ENCODE measurements at regions not wholly inside any gene's neighbourhood (a gene's known extent, or its start where the extent isn't known, plus 50 kb on each side); places are given as distances from the start of the nearest gene placed in this dataset.
A peak's percentile ranks its signal among the peaks of the same experiment; 100 is the strongest.

DNA sequence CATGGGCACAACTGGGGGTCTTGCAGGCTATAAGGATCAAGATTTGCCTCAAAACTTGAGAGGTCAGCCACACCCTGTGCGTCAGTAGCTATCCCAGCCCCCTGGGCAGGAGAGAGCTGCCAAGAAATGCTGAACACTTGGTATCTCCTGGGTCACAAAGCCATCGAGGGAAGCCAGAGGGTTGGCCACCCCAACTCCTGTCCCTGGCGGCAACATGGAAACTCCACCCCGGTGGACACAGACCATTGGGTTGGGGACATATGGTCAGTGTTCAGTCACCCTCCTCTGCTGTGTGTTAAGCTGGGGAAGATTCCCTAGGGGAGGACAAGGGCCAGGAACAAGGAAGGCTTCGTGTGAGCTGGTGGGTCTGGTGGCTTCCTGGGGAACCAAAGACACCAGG lies 140.6 kb downstream of the C5orf15 start:
- Histone ChIP-seq H3K79me1 (ENCODE audit: low read depth, low read length) (no peaks in the 10 kb centered on the region), H3K4me3 (ENCODE audit: low read length in 2 of 2) (peak overlapping the region in 1 of 2 donors; percentile 19), H2BK120ac (ENCODE audit: low read depth, low read length) (no peak overlapping the region), H2BK12ac (ENCODE audit: low read length) (no peak overlapping the region), H3K9me3 (replicated peaks in 1 of 2; ENCODE audit: control insufficient read depth in 2 of 2, insufficient read depth in 1 of 2, low read depth in 1 of 2, low read length in 2 of 2) (no peaks in the 10 kb centered on the region), H3K4ac (ENCODE audit: low read length) (no peak overlapping the region), H3K27ac (replicated peaks; ENCODE audit: low read length) (no peak overlapping the region), H3K9ac (ENCODE audit: low read depth, low read length, poor library complexity) (no peak overlapping the region), H3K36me3 (replicated peaks in 1 of 2; ENCODE audit: control insufficient read depth in 2 of 2, insufficient read depth in 2 of 2, low read length in 2 of 2) (no peaks in the 10 kb centered on the region), H2AFZ (ENCODE audit: low read length) (no peak overlapping the region), H3K18ac (ENCODE audit: low read length) (no peak overlapping the region), H2BK15ac (ENCODE audit: low read length) (no peak overlapping the region), H4K8ac (ENCODE audit: low read depth, low read length) (no peak overlapping the region), H2BK5ac (ENCODE audit: low read length) (no peak overlapping the region), H2AK5ac (ENCODE audit: low read depth, low read length) (no peak overlapping the region), H3K4me1 (ENCODE audit: control insufficient read depth in 2 of 2, insufficient read depth in 1 of 2, low read depth in 1 of 2, low read length in 2 of 2) (peaks cover 0 to 1% of the 10 kb centered on the region in 2 donors), H3K27me3 (ENCODE audit: control insufficient read depth in 3 of 3, insufficient read depth in 3 of 3, low read depth in 1 of 3, low read length in 3 of 3) (peaks cover 0 to 4% (median 0%) of the 10 kb centered on the region in 3 experiments), H3K14ac (ENCODE audit: low read length) (no peak overlapping the region), H3K23ac (ENCODE audit: low read depth, low read length, poor library complexity) (peak overlapping the region; percentile 29), H3K4me2 (ENCODE audit: insufficient read depth, low read length, poor library complexity, severe bottlenecking) (no peak overlapping the region), H4K91ac (ENCODE audit: low read depth, low read length, poor library complexity) (no peak overlapping the region)
- no CpG with 5 or more reads among the region's 5 CpGs for WGBS, 2 donors (ENCODE audit: extremely low coverage in 2 of 2, insufficient read length in 2 of 2, insufficient replicate concordance in 1 of 2)
- DNase-seq (ENCODE audit: low spot score), result no peak

DNA sequence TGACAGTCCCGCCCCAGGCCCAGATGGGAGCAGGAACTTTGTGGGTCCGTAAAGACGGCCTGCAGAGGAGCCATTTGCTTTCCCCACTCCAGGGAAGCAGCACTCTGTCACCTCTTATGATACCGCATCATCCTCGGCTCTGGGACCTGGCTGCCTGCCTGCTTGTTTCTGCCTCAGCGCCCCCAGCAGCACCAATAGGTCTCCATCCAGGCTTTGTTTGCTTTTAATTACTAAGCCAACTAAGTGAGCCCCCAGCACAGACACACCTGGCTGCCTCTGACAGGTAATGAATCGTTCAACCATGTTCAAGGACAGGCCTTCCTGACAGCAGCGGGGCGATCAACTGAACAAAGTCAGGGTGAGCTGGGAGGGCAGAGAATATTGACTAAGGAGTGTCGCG lies 141.4 kb downstream of the C5orf15 start:
- Histone ChIP-seq H2AK5ac (ENCODE audit: low read depth, low read length) (no peak overlapping the region), H2BK12ac (ENCODE audit: low read length) (no peak overlapping the region), H3K18ac (ENCODE audit: low read length) (no peak overlapping the region), H3K4me1 (ENCODE audit: control insufficient read depth in 2 of 2, insufficient read depth in 1 of 2, low read depth in 1 of 2, low read length in 2 of 2) (peaks cover 0 to 1% of the 10 kb centered on the region in 2 donors), H3K14ac (ENCODE audit: low read length) (no peak overlapping the region), H3K79me1 (ENCODE audit: low read depth, low read length) (no peaks in the 10 kb centered on the region), H3K4me3 (ENCODE audit: low read length in 2 of 2) (no peak overlapping the region), H2BK15ac (ENCODE audit: low read length) (no peak overlapping the region), H3K4ac (ENCODE audit: low read length) (no peak overlapping the region), H3K4me2 (ENCODE audit: insufficient read depth, low read length, poor library complexity, severe bottlenecking) (no peak overlapping the region), H4K91ac (ENCODE audit: low read depth, low read length, poor library complexity) (no peak overlapping the region), H3K27ac (replicated peaks; ENCODE audit: low read length) (no peak overlapping the region), H3K9me3 (replicated peaks in 1 of 2; ENCODE audit: control insufficient read depth in 2 of 2, insufficient read depth in 1 of 2, low read depth in 1 of 2, low read length in 2 of 2) (no peaks in the 10 kb centered on the region), H2BK5ac (ENCODE audit: low read length) (no peak overlapping the region), H3K27me3 (ENCODE audit: control insufficient read depth in 3 of 3, insufficient read depth in 3 of 3, low read depth in 1 of 3, low read length in 3 of 3) (peaks cover 0 to 4% (median 0%) of the 10 kb centered on the region in 3 experiments), H3K9ac (ENCODE audit: low read depth, low read length, poor library complexity) (no peak overlapping the region), H4K8ac (ENCODE audit: low read depth, low read length) (no peak overlapping the region), H3K36me3 (replicated peaks in 1 of 2; ENCODE audit: control insufficient read depth in 2 of 2, insufficient read depth in 2 of 2, low read length in 2 of 2) (no peaks in the 10 kb centered on the region), H2AFZ (ENCODE audit: low read length) (no peak overlapping the region), H3K23ac (ENCODE audit: low read depth, low read length, poor library complexity) (no peak overlapping the region), H2BK120ac (ENCODE audit: low read depth, low read length) (no peak overlapping the region)
- DNase-seq (ENCODE audit: low spot score), result no peak
- no CpG with 5 or more reads among the region's 11 CpGs for WGBS, 2 donors (ENCODE audit: extremely low coverage in 2 of 2, insufficient read length in 2 of 2, insufficient replicate concordance in 1 of 2)

DNA sequence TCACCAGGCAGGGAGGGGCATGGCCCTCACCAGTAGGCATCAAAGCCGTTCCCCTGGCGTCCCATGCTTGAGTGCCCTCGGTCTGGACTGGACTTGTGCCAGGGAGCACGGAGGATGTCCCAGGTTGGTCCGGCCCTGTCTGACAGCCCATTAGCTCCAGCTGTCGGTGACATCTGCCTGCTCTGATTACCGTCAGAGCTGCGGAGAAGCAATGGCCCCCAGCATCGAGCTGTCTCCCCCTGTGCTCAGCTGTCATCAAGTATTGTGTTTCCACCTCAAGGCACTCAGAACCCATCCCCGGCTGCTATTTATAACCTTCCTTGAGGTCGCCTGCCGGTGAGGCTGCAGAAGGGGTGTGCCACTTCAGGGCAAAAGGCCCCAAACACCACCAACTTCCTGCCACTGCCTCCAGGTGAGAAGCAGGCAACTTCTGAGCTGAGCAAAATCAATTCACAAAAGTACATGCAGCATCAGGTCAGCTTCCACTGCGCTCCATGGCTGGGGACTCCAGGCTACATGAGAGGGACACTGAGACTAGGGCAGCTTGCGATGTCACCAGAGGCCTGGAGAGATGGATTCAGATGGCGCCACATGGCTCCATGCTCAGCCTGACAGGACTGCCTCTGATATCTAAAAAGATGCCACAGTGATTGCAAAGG lies 142.7 kb downstream of the C5orf15 start:
- Histone ChIP-seq H3K4me1 (ENCODE audit: control insufficient read depth in 2 of 2, insufficient read depth in 1 of 2, low read depth in 1 of 2, low read length in 2 of 2) (no peaks in the 10 kb centered on the region), H3K23ac (ENCODE audit: low read depth, low read length, poor library complexity) (peak overlapping the region; percentile 16), H2BK15ac (ENCODE audit: low read length) (no peak overlapping the region), H2AK5ac (ENCODE audit: low read depth, low read length) (no peak overlapping the region), H2AFZ (ENCODE audit: low read length) (no peak overlapping the region), H3K36me3 (replicated peaks in 1 of 2; ENCODE audit: control insufficient read depth in 2 of 2, insufficient read depth in 2 of 2, low read length in 2 of 2) (no peaks in the 10 kb centered on the region), H2BK12ac (ENCODE audit: low read length) (no peak overlapping the region), H3K18ac (ENCODE audit: low read length) (no peak overlapping the region), H3K14ac (ENCODE audit: low read length) (peak overlapping the region; percentile 72), H3K4me3 (ENCODE audit: low read length in 2 of 2) (no peak overlapping the region), H2BK5ac (ENCODE audit: low read length) (no peak overlapping the region), H3K27me3 (ENCODE audit: control insufficient read depth in 3 of 3, insufficient read depth in 3 of 3, low read depth in 1 of 3, low read length in 3 of 3) (peaks cover 0 to 10% (median 0%) of the 10 kb centered on the region in 3 experiments), H3K79me1 (ENCODE audit: low read depth, low read length) (no peaks in the 10 kb centered on the region), H2BK120ac (ENCODE audit: low read depth, low read length) (no peak overlapping the region), H4K8ac (ENCODE audit: low read depth, low read length) (no peak overlapping the region), H3K4ac (ENCODE audit: low read length) (no peak overlapping the region), H4K91ac (ENCODE audit: low read depth, low read length, poor library complexity) (no peak overlapping the region), H3K27ac (replicated peaks; ENCODE audit: low read length) (no peak overlapping the region), H3K9me3 (replicated peaks in 1 of 2; ENCODE audit: control insufficient read depth in 2 of 2, insufficient read depth in 1 of 2, low read depth in 1 of 2, low read length in 2 of 2) (no peaks in the 10 kb centered on the region), H3K9ac (ENCODE audit: low read depth, low read length, poor library complexity) (no peak overlapping the region), H3K4me2 (ENCODE audit: insufficient read depth, low read length, poor library complexity, severe bottlenecking) (no peak overlapping the region)
- no CpG with 5 or more reads among the region's 15 CpGs for WGBS, 2 donors (ENCODE audit: extremely low coverage in 2 of 2, insufficient read length in 2 of 2, insufficient replicate concordance in 1 of 2)
- no peak for DNase-seq (ENCODE audit: low spot score)

DNA sequence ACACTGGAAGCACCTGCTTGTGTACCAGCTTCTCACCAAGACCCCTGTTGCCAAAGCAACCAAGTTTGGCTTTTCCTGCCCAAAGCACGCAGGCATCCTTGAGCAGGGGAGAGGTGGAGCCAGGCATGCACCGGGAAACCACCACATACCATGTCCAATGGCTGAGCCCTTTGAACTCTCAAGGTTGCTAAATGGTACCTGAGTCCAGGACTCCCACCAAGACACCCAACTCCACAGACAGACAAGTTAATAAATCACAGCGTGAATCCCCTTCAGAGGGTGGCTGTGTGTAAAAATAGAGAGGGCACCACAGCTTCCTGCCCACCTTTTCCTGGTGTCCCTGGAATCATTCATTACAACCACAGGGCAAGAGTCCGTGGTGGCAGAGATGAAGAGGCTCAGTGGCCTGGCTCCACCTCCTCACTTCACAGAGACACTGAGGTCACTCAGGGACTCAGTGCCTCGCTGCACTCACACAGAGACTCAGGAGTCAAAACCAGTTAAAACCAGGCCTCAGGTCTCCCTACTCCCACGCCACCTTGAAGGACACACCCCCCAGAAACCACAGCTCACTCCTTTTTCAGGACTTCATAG lies 143.7 kb downstream of the C5orf15 start:
- H3K14ac ChIP-seq (ENCODE audit: low read length), result peak overlapping the region; percentile 58
- no peak for DNase-seq (ENCODE audit: low spot score)

More for the DNA sequence above, 143.7 kb downstream of the C5orf15 start:
- H3K27me3 ChIP-seq (ENCODE audit: control insufficient read depth in 3 of 3, insufficient read depth in 3 of 3, low read depth in 1 of 3, low read length in 3 of 3), result peaks cover 0 to 19% (median 0%) of the 10 kb centered on the region in 3 experiments
- H3K9ac ChIP-seq (ENCODE audit: low read depth, low read length, poor library complexity), result no peak overlapping the region
- no peak overlapping the region for H4K8ac ChIP-seq (ENCODE audit: low read depth, low read length)
- no peak overlapping the region for H3K4ac ChIP-seq (ENCODE audit: low read length)
- no CpG with 5 or more reads among the region's 6 CpGs for WGBS, 2 donors (ENCODE audit: extremely low coverage in 2 of 2, insufficient read length in 2 of 2, insufficient replicate concordance in 1 of 2)
- H3K27ac ChIP-seq (replicated peaks; ENCODE audit: low read length), result no peak overlapping the region
- H2BK5ac ChIP-seq (ENCODE audit: low read length), result no peak overlapping the region
- no peak overlapping the region for H3K4me3 ChIP-seq (ENCODE audit: low read length in 2 of 2)
- H3K23ac ChIP-seq (ENCODE audit: low read depth, low read length, poor library complexity), result no peak overlapping the region
- no peaks in the 10 kb centered on the region for H3K79me1 ChIP-seq (ENCODE audit: low read depth, low read length)
- H2AFZ ChIP-seq (ENCODE audit: low read length), result no peak overlapping the region
- H2AK5ac ChIP-seq (ENCODE audit: low read depth, low read length), result no peak overlapping the region
- no peaks in the 10 kb centered on the region for H3K4me1 ChIP-seq (ENCODE audit: control insufficient read depth in 2 of 2, insufficient read depth in 1 of 2, low read depth in 1 of 2, low read length in 2 of 2)
- no peak overlapping the region for H3K18ac ChIP-seq (ENCODE audit: low read length)
- no peak overlapping the region for H3K4me2 ChIP-seq (ENCODE audit: insufficient read depth, low read length, poor library complexity, severe bottlenecking)
- no peak overlapping the region for H2BK12ac ChIP-seq (ENCODE audit: low read length)
- H3K36me3 ChIP-seq (replicated peaks in 1 of 2; ENCODE audit: control insufficient read depth in 2 of 2, insufficient read depth in 2 of 2, low read length in 2 of 2), result no peaks in the 10 kb centered on the region
- H3K9me3 ChIP-seq (replicated peaks in 1 of 2; ENCODE audit: control insufficient read depth in 2 of 2, insufficient read depth in 1 of 2, low read depth in 1 of 2, low read length in 2 of 2), result no peaks in the 10 kb centered on the region
- H2BK15ac ChIP-seq (ENCODE audit: low read length), result no peak overlapping the region
- H4K91ac ChIP-seq (ENCODE audit: low read depth, low read length, poor library complexity), result no peak overlapping the region
- no peak overlapping the region for H2BK120ac ChIP-seq (ENCODE audit: low read depth, low read length)
